Epithelial cell of proximal tubule (primary cell): ENCODE measurements at regions not wholly inside any gene's neighbourhood (a gene's known extent, or its start where the extent isn't known, plus 50 kb on each side); places are given as distances from the start of the nearest gene placed in this dataset.
A peak's percentile ranks its signal among the peaks of the same experiment; 100 is the strongest.

Experiments
- DNase-seq: peaks from one replicate; pipeline ENCODE4 v3.0.0-alpha.2; 2011; ENCODE audit warnings: low read depth
- H3K4me3 ChIP-seq: 2 replicates; pipeline ENCODE4 v1.5.1; 2011; ENCODE audit warnings: low read depth, mild to moderate bottlenecking, low read length
- TF ChIP-seq, protein P1 (sequence below): conservative IDR thresholded peaks from 2 replicates; pipeline ENCODE4 v1.5.1; 2012; ENCODE audit warnings: low read depth, mild to moderate bottlenecking, low read length

DNA sequence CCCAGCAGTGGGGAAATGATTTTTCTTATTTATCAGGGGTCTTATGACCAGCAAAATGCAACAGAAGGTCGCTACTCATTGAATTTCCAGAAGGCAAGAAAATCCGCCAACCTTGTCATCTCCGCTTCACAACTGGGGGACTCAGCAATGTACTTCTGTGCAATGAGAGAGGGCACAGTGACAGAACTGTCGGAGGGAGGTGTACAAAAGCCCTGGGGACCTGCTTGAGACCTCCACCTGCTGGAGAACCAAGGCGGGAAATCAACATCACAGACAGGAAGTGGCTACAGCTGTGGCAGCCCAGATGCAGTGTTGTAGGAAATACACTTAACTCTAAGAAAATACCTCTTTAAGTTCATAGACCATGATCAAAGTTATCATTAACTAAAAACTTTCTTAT lies 250.9 kb upstream of the OR4E1 start:
- TF ChIP-seq, protein P1, sequence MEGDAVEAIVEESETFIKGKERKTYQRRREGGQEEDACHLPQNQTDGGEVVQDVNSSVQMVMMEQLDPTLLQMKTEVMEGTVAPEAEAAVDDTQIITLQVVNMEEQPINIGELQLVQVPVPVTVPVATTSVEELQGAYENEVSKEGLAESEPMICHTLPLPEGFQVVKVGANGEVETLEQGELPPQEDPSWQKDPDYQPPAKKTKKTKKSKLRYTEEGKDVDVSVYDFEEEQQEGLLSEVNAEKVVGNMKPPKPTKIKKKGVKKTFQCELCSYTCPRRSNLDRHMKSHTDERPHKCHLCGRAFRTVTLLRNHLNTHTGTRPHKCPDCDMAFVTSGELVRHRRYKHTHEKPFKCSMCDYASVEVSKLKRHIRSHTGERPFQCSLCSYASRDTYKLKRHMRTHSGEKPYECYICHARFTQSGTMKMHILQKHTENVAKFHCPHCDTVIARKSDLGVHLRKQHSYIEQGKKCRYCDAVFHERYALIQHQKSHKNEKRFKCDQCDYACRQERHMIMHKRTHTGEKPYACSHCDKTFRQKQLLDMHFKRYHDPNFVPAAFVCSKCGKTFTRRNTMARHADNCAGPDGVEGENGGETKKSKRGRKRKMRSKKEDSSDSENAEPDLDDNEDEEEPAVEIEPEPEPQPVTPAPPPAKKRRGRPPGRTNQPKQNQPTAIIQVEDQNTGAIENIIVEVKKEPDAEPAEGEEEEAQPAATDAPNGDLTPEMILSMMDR, result no peak
- no peak overlapping the region for H3K4me3 ChIP-seq
- no peak for DNase-seq

DNA sequence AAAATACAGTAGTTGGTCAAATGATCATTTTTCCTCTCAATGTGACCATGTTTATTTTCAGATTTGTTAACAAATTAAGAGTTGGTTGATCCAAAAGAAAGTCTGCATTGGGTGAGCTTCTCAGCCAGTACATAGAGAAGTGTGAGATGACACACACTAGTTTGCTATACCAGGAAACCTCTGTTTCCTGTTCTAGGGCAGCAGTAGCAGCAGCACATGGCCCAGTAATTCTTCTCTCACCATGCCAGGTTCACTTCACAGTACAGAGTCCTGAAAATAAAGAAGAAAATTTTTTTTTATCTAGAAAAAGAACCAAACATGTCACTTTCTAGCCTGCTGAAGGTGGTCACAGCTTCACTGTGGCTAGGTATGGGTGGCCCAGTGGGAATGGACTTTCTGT lies 250.2 kb upstream of the OR4E1 start:
- H3K4me3 ChIP-seq, result no peak overlapping the region
- TF ChIP-seq, protein P1, result no peak
- DNase-seq, result no peak

- DNase-seq, result no peak
- H3K4me3 ChIP-seq, result no peak overlapping the region
- TF ChIP-seq, protein P1, result no peak
These were observed 247.8 kb upstream of the OR4E1 start for GRCh38 chr14:21921453-21921852.

DNA sequence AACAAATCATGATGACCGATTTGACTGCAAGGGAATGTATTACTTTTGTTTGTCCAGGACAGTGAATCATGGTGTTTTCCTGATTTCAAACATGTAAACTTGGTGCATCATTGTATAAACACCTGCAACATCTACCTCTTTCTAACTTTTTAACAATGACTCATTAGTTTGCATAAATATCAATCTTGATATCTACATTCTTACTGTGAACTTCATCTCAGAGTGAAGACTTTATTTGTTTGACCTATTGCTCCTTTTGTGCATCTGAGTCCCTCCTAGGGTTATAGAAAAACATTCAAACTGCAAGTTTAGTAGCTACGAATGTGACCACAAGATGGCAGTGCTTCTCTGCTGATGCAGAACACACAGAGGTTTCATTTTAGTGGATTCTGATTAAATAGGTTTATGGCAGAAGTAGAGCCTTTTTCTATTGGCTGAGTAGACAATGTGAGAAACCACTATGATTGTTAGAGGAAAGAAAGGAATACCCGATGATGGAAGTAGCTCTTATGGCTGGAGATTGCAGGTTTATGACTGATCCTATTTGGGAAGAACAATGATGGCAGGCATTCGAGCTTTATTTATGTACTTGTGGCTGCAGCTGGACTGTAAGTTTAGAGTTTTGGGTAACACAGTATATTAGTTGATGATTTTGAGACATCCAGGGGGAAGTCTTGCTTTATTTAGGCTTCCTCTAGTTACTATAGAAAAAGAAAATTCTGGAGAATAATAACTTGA lies 244.2 kb upstream of the OR4E1 start:
- TF ChIP-seq, protein P1, result peak; percentile 90
- DNase-seq, result peak; percentile 46
- no peak overlapping the region for H3K4me3 ChIP-seq

DNA sequence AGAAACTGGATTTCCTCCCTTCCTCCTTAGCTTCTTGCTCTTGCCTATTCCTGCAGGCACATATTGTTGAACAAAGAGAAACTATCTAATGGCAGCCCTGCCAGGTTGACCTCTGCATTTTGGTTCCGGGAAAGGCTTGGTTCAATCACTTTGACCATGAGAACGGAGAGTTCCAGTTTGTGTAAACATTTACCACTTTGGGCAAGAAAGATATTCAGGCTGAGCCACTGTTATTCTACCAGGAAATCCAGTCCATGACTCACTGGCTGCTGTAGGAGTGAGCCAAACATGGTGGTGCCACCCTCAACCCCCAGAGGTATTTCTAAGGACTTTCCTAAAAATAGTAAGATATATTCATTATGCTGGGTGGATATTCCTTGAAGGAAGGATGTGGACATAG lies 242.2 kb upstream of the OR4E1 start:
- DNase-seq, result peak; percentile 72

DNA sequence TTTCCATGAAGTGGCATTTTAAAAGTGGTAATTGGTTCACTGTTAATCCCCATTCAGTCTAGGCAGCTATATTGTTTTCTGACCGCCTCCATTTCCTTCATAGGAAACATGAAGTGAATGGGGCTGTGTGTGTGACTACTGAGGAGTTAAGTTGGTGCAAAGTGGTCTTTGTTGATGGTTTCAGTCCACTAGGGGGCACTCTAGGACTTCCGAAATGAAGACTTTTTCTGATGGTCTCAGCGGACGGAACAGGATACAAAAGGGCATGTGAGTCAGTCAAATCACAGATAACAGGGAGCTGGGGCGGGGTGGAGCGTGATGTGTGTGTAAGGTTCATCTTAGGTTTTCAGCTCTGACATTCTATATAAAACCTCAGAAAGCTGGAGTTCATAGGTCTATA lies 240.1 kb upstream of the OR4E1 start:
- TF ChIP-seq, protein P1, result peak; percentile 89
- H3K4me3 ChIP-seq, result no peak overlapping the region
- peak; percentile 59 for DNase-seq

More for the DNA sequence above, 242.2 kb upstream of the OR4E1 start:
- TF ChIP-seq, protein P1, result no peak
- H3K4me3 ChIP-seq, result no peak overlapping the region

GRCh38 chr14:21912367-21912766 lies 238.7 kb upstream of the OR4E1 start:
- TF ChIP-seq, protein P1, result no peak
- no peak for DNase-seq
- H3K4me3 ChIP-seq, result no peak overlapping the region
